GM21367 (cell line): ENCODE measurements at regions not wholly inside any gene's neighbourhood (a gene's known extent, or its start where the extent isn't known, plus 50 kb on each side); places are given as distances from the start of the nearest gene placed in this dataset.

Experiments
- ATAC-seq: cut with Tn5 transposase; IDR thresholded peaks from one replicate; pipeline ENCODE4 v1.9.1; 2021; ENCODE audit not compliant: unreplicated experiment

GRCh38 chr18:71798986-71799673 is 745.0 kb downstream of the CBLN2 start:
- ATAC-seq = no peak

DNA sequence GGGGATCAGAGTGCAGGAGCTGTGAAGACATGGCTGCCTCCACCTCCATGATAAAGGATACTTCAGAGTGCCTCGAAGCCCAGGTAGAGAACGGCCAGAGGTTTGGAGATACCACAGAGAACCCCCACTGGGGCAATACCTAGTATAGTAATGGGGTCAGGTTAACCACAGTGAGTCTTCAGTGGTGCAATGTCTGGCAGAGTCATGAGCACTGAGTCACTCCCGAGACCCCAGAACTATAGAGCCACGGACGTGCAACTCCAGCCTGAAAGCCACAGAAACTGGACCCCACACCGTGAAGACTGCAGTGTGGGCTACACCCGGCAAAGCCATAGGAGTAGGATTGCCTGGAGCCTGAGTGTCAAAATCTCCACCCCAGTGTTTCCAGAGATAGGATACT is 746.6 kb downstream of the CBLN2 start:
- no peak for ATAC-seq

DNA sequence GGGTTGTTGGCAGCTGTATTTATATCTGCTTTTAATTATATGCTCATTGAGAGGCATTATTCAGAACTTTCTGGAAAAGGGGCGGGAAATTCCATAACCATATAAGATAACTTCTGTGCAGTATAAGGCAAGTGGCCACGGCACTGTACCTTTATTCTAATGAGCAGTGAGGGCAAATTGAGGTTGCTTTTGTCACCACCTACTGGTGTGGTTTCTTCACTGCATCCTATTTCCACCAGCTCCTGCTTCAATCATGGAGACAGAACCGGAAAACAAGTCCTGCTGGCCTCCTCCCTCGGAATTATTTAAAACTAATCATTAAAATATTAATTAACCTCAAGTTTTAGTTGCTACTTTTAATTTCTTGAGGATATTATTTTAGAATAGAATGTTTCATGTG is 759.4 kb downstream of the CBLN2 start:
- no peak for ATAC-seq

DNA sequence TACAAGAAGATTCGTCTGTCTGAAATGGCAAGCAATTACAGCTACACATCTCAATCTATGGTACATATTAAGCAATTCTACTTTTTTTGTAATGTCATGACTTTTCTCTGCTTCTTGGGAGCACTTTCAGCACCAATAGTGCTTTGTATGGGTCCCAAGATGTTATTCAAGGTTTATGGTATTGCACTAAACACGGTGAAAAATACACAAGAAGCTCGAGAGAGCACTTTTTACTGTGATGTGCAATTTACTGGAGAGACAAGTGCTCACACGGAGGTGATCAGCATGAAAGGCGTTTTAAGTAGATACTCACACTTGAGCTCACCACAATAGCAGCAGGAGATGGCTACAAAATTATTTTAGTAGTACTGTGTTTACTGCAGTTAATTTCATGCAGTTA is 783.6 kb downstream of the CBLN2 start:
- no peak for ATAC-seq

DNA sequence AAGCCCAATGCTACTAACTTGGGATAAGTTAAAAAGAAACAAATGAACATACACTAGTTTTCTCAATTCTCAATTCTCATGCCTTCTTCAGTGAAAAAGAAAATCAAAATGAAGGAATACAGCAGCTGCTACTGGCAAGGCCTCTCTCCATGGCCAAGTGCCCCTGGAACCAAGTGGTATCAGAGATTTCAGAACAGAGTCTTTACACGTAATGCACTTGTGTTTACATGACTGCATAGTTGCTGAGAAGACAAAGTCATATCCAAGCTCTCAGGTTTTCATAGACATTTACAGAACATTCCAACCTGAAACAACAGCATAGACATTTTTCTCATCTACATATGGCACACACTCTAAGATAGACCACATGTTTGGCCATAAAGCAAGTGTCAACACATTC is 789.9 kb downstream of the CBLN2 start:
- no peak for ATAC-seq

- ATAC-seq = no peak
Measured at GRCh38 chr18:71743634-71744033, 800.5 kb downstream of the CBLN2 start.

DNA sequence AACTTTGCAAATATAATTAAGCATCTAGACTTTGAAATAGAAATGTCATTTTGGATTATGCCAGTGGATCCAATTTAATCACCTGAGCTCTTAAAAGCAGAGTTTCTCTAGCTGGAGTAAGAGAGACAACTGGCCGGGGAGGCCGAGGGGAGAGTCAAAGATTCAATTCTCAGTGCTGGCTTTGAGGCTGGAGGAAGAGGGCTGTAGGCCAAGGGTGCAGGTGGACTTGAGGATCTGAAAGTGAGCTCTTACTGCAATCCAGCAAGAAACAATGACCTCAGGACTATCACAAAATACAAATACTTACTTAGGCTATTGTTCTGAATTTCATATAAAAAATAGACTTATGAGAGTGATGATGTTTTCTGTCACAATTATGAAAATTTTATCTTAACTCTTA is 814.5 kb downstream of the CBLN2 start:
- no peak for ATAC-seq

DNA sequence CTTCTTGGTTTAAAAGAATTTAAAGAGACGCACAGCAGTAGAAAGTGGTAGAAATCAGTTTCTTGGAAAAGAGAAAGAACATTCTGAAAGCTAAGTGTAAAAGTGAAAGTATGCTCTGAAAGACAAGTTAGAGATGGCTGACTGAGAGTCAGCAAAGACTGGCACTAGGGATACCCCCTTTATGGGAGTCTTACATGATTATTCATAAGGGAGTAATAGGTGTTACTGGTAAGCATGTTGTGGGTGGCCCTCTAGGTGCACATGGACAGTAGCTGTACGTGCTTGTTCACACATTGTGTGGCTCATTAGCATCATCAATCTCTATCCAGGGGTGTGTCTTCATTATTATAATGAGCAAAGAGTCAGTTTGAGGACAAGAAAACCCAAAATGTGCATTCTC is 816.2 kb downstream of the CBLN2 start:
- ATAC-seq = no peak

- ATAC-seq = no peak
Measured at GRCh38 chr18:71725256-71725655, 818.9 kb downstream of the CBLN2 start.

DNA sequence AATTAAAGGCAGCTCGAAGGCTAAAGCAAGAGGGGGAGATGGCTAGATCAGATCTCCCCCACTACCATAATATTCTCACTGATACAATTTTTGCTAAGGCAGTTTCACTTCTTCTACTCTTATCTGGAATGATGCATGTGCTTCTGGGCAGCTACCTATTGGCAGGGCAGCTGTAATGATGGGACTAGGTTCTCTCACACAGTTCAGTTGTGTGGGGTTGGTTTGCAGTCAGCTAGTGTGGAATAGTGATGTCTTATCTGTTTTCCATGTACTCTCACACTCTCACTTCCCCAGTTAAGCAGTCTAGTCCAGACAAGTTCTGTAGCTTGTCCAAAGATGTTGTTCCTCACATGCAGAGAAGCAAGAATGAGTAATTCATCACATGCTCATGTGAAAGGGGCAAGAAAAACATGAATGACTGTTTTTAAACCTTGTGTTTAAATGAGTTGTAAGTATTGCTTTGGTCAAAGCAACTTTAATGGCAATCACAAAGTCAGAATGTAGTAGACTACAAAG is 836.1 kb downstream of the CBLN2 start:
- ATAC-seq = no peak

DNA sequence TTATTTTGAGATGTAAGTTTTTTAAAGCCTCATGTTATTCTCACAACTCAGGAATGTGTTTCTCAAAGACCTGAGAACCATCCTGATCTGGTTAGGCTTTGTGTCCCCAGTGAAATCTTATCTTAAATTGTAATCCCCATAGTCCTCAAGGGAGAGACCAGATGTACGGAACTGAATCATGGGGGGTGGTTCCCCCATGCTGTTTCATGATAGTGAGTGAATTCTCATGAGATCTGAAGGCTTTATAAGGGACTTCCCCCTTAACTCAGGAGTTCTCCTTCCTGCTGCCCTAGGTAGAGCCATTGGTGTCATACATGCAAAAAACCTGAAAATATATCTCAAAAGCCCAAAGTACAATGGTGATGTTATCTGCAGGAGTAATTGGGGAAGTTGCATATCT is 836.7 kb downstream of the CBLN2 start:
- ATAC-seq = no peak

DNA sequence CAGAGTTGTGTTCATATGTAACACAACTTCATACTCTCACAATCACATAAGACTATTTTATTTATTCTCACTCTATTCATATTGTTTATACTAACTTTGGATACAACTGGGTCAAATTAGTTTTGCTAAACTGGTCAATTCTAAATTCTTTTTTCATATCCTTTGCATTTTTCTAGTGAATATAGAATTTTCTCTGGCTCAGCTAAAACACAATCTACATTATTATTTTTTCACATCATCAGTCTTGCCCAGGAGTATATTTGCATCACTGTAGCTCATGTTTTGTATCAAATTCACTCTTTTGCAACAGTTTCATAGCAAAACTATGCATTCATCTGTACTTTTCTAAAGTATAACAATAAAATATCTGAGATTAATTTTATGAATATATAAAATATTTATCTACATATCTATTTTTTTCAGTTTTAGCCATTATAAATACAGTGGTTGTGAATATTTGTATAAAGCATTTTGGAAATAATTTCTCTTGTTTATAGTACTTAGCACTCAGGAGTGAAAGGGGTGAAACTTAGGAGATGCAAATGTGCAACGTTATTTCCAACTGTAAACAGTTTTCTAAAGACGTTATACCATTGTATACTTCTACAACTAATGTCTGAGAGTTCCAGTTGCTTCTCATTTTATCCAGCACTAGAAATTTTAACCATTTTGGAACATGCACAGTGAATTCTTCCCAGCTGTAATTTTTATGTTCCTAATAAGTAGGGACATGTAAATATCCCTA is 854.6 kb downstream of the CBLN2 start:
- ATAC-seq = no peak

- no peak for ATAC-seq
Measured at GRCh38 chr18:71682591-71682990, 861.6 kb downstream of the CBLN2 start.

- no peak for ATAC-seq
Measured at GRCh38 chr18:71678144-71678543, 866.0 kb downstream of the CBLN2 start.

- ATAC-seq = no peak
Measured at GRCh38 chr18:71673954-71674353, 870.2 kb downstream of the CBLN2 start.

- no peak for ATAC-seq
Measured at GRCh38 chr18:71673498-71673897, 870.6 kb downstream of the CBLN2 start.

DNA sequence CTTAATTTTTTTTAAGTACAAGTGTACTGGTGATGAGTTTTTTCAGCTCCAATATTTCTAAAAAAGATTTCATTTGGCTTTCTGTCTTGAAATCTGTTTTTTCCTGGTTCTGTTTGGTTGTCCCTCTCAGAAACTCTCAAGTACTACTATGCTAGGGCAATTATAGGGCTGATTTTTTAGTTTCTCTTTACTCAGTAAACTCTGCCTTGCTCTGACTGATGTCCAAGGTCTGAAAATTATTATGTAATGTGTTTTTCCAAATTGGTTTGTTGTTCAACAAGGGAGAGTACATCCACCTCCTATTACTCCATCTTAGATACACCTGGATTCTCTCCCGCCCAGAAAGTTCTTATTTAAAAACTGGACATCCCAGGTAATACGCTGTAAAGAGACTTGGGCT is 877.7 kb downstream of the CBLN2 start:
- ATAC-seq = no peak

- no peak for ATAC-seq
Measured at GRCh38 chr18:71665131-71665530, 879.0 kb downstream of the CBLN2 start.

DNA sequence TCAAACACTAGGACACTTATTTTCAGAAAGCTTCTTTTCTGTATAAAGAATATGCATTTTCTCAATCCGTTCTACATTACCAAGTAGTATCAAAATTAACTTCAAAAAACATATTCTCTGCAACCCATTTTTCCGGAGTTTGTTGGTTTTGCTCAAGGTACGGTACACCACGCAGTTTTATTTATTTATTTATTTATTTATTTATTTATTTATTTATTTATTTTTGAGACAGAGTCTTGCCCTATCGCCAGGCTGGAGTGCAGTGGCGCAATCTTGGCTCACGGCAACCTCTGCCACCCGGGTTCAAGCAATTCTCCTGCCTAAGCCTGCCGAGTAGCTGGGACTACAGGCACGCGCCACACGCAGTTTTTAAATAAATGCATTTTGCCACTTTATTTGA is 900.3 kb downstream of the CBLN2 start:
- ATAC-seq = no peak

GRCh38 chr18:71630696-71631095 is 913.4 kb downstream of the CBLN2 start:
- ATAC-seq = no peak

DNA sequence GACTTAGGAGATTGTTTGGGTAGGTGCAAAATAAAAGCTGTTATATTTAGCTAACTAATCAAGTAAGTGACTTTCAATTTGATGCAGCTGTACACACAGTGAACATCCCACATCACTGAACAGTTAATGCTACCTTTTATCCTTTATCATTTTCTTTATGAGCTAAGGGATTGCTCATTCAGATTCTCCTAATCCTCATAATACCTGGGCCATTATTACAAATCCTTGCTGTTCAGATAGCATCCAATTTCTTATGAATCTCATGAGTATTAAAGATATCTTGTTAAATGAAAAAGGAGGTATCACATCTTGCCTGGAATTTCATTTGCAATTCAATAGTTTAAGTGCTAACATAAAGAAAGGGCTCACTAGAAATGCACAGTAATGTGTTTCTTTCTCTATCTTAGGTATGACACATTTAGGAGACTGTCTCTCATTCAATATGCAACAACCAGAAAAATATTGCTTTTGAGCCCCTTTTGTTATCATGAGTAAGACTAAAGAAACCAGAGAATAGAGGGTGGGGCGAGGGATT is 918.5 kb downstream of the CBLN2 start:
- no peak for ATAC-seq

GRCh38 chr18:71598374-71598773 is 945.8 kb downstream of the CBLN2 start:
- ATAC-seq = no peak
